ENCODE measurements at regions not wholly inside any gene's neighbourhood (a gene's known extent, or its start where the extent isn't known, plus 50 kb on each side); places are given as distances from the start of the nearest gene placed in this dataset.
"Not testable (repeated sequence)": the region's sequence is repeated elsewhere in the genome, so short reads cannot be mapped to it uniquely, and the experiment has no call there.

GRCh38 chr7:108920490-108920889, 350.8 kb downstream of the DNAJB9 start:
- TF ChIP-seq CTCF (IDR thresholded peaks at IDR 0.05), result no peak
- TF ChIP-seq POLR2A (IDR thresholded peaks at IDR 0.05), result no peak
- Histone ChIP-seq H3K27me3 (no peaks in the 10 kb centered on the region), H3K9me3 (peaks cover 0 to 4% (median 0%) of the 10 kb centered on the region in 3 donors), H3K4me1 (no peaks in the 10 kb centered on the region), H3K36me3 (replicated peaks in 1 of 2; ENCODE audit: insufficient read depth in 1 of 2, low read depth in 2 of 2) (no peaks in the 10 kb centered on the region), H3K4me3 (no peak overlapping the region), H3K27ac (no peak overlapping the region)
- 50 to 89% methylated on average over 1 of the region's 1 CpG for WGBS, 2 donors
- no peak for ATAC-seq
- no peak for DNase-seq
- intact Hi-C loops (cut with DNase I), result no loop called here

GRCh38 chr7:108943048-108943447, 373.4 kb downstream of the DNAJB9 start:
- H3K27ac ChIP-seq; H3K4me3 ChIP-seq; H3K9me3 ChIP-seq; H3K27me3 ChIP-seq; intact Hi-C loops (cut with DNase I); H3K36me3 ChIP-seq (replicated peaks in 1 of 2; ENCODE audit: insufficient read depth in 1 of 2, low read depth in 2 of 2); H3K4me1 ChIP-seq; ATAC-seq; DNase-seq: not testable (repeated sequence)
- 85 to 90% methylated on average over 14 of the region's 14 CpGs for WGBS, 2 donors

- Histone ChIP-seq H3K4me3 (no peak overlapping the region), H3K4me1 (no peaks in the 10 kb centered on the region), H3K36me3 (replicated peaks in 1 of 2; ENCODE audit: insufficient read depth in 1 of 2, low read depth in 2 of 2) (no peaks in the 10 kb centered on the region), H3K27me3 (no peaks in the 10 kb centered on the region), H3K9me3 (no peaks in the 10 kb centered on the region), H3K27ac (no peak overlapping the region)
- intact Hi-C loops (cut with DNase I), result no loop called here
- no peak for TF ChIP-seq CTCF (IDR thresholded peaks at IDR 0.05)
- no peak for TF ChIP-seq POLR2A (IDR thresholded peaks at IDR 0.05)
- WGBS, 2 donors, result 91 to 94% methylated on average over 4 of the region's 4 CpGs
- ATAC-seq, result no peak
- no peak for DNase-seq
Measured at GRCh38 chr7:108947526-108947925, 377.9 kb downstream of the DNAJB9 start.

- ATAC-seq (no peak), DNase-seq (peak; percentile 10 to 21 (median 16))
- Histone ChIP-seq H3K27ac (no peak overlapping the region), H3K36me3 (replicated peaks in 1 of 2; ENCODE audit: insufficient read depth in 1 of 2, low read depth in 2 of 2) (no peaks in the 10 kb centered on the region), H3K9me3 (no peaks in the 10 kb centered on the region), H3K4me1 (peaks cover 10% of the 10 kb centered on the region), H3K4me3 (no peak overlapping the region), H3K27me3 (no peaks in the 10 kb centered on the region)
- intact Hi-C loops (cut with DNase I), result no loop called here
- TF ChIP-seq POLR2A (IDR thresholded peaks at IDR 0.05) (no peak), CTCF (IDR thresholded peaks at IDR 0.05) (no peak)
- WGBS, 2 donors, result 11 to 28% methylated on average over 2 of the region's 2 CpGs
Measured at GRCh38 chr7:108972004-108972403, 402.3 kb downstream of the DNAJB9 start.

GRCh38 chr7:108973075-108973474, 403.4 kb downstream of the DNAJB9 start:
- intact Hi-C loops (cut with DNase I), result no loop called here
- no peak overlapping the region for H3K4me3 ChIP-seq
- H3K9me3 ChIP-seq, result no peaks in the 10 kb centered on the region
- TF ChIP-seq POLR2A (IDR thresholded peaks at IDR 0.05), result no peak
- peak in 5 of 7 experiments; percentile 23 to 46 (median 41) for TF ChIP-seq CTCF (IDR thresholded peaks at IDR 0.05)
- H3K36me3 ChIP-seq (replicated peaks in 1 of 2; ENCODE audit: insufficient read depth in 1 of 2, low read depth in 2 of 2), result no peaks in the 10 kb centered on the region
- ATAC-seq, result no peak
- 93% methylated on average over 1 of the region's 1 CpG for WGBS, 2 donors
- no peak for DNase-seq
- peaks cover 10% of the 10 kb centered on the region for H3K4me1 ChIP-seq
- no peak overlapping the region for H3K27ac ChIP-seq
- no peaks in the 10 kb centered on the region for H3K27me3 ChIP-seq

All from body of pancreas (tissue), 4 donors.